DOHH2 (cell line): ENCODE measurements at regions not wholly inside any gene's neighbourhood (a gene's known extent, or its start where the extent isn't known, plus 50 kb on each side); places are given as distances from the start of the nearest gene placed in this dataset.

ENCODE experiments used
- H3F3A ChIP-seq: fragments of 200-600 bp; sonication (generic), shearing (Covaris generic); 2 replicates; pipeline ENCODE4 v1.6.0; 2016; ENCODE audit warnings: antibody characterized with exemption, mild to moderate bottlenecking; ENCODE audit not compliant: control insufficient read depth, insufficient read depth
- H3K27ac ChIP-seq: fragments of 200-600 bp; sonication (generic); 2 replicates; pipeline ENCODE4 v1.5.1; 2014; ENCODE audit warnings: low read depth, mild to moderate bottlenecking, low read length, moderate library complexity
- H3K27me3 ChIP-seq: fragments of 200-600 bp; sonication (generic); 2 replicates; pipeline ENCODE4 v1.6.1; 2014; ENCODE audit warnings: mild to moderate bottlenecking, low read length, mixed read lengths; ENCODE audit not compliant: control insufficient read depth
- H3K36me3 ChIP-seq: fragments of 200-600 bp; sonication (generic); 2 replicates; pipeline ENCODE4 v1.6.1; 2014; ENCODE audit warnings: mild to moderate bottlenecking, low read length, moderate library complexity, mixed read lengths; ENCODE audit not compliant: control insufficient read depth
- H3K4me1 ChIP-seq: fragments of 200-600 bp; sonication (generic); 2 replicates; pipeline ENCODE4 v1.6.1; 2014; ENCODE audit warnings: mild to moderate bottlenecking, low read length, mixed read lengths; ENCODE audit not compliant: control insufficient read depth
- H3K4me2 ChIP-seq: fragments of 200-600 bp; sonication (generic); 2 replicates; pipeline ENCODE4 v1.6.0; 2014; ENCODE audit warnings: mild to moderate bottlenecking, low read length, moderate library complexity
- H3K4me3 ChIP-seq: fragments of 200-600 bp; sonication (generic); 2 replicates; pipeline ENCODE4 v1.5.1; 2014; ENCODE audit warnings: mild to moderate bottlenecking, low read length, mixed read lengths
- H3K79me2 ChIP-seq: fragments of 200-600 bp; sonication (generic); 2 replicates; pipeline ENCODE4 v1.6.1; 2014; ENCODE audit warnings: mild to moderate bottlenecking, low read length, mixed read lengths; ENCODE audit not compliant: control insufficient read depth
- H3K9me2 ChIP-seq: fragments of 200-600 bp; sonication (generic); replicated peaks from 2 replicates; pipeline ENCODE4 v1.6.1; 2014; ENCODE audit warnings: mild to moderate bottlenecking, low read length, mixed read lengths; ENCODE audit not compliant: control insufficient read depth
- H3K9me3 ChIP-seq: fragments of 200-600 bp; sonication (generic); 2 replicates; pipeline ENCODE4 v1.6.1; 2014; ENCODE audit warnings: antibody characterized with exemption, low read length, mixed read lengths; ENCODE audit not compliant: control insufficient read depth, insufficient read depth
- H4K20me1 ChIP-seq: fragments of 200-600 bp; sonication (generic); 2 replicates; pipeline ENCODE4 v1.6.0; 2014; ENCODE audit warnings: low read depth, mild to moderate bottlenecking, antibody characterized with exemption, low read length, moderate library complexity; ENCODE audit not compliant: control insufficient read depth, insufficient read depth
- CTCF ChIP-seq: fragments of 200-600 bp; sonication (generic); IDR thresholded peaks from one replicate; pipeline ENCODE4 v1.5.1; 2014; ENCODE audit warnings: antibody characterized with exemption, mild to moderate bottlenecking, low read depth, low read length; ENCODE audit not compliant: poor library complexity, severe bottlenecking
- EZH2phosphoT487 ChIP-seq: fragments of 200-600 bp; sonication (generic); IDR thresholded peaks from 2 replicates; pipeline ENCODE4 v1.6.1; 2017; ENCODE audit warnings: borderline replicate concordance, mild to moderate bottlenecking, antibody characterized with exemption, low read length, moderate library complexity, mixed read lengths

DNA sequence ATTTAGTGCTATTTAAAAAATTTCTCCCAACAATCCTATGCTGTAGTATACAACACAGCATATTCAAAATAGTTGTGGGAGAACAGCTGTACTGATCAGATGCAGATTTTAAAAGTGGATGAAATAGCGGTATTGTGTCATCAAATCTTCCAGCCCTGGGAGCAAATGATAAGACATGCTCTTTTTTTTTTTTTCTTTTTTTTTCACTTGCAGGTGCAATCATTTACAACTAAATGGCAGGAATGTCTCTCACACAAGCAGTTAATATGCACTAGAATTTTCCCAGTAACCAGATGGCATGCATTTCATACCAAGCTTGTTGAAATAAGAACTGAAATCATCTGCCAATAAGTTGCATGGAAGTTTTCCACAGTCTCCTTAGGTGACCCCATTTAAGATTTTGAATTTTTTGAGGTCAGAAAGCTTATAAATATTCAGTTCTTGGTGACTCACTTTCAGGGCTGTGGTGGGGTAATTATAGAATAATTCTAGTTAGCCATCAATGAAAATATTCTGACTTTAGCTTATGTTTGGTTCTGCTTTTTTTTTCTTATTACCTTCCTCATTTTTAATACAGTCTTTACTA, 623.9 kb upstream of the NR5A2 start:
- H3K36me3 ChIP-seq: no peaks in the 10 kb centered on the region
- H3K4me3 ChIP-seq: no peak overlapping the region
- H3F3A ChIP-seq: 0 out of 2 replicates have a peak, but pooled peaks cover 2% of the 10 kb centered on the region
- H4K20me1 ChIP-seq: no peaks in the 10 kb centered on the region
- TF ChIP-seq CTCF (no peak), EZH2phosphoT487 (no peak)
- H3K9me3 ChIP-seq: no peaks in the 10 kb centered on the region
- peaks cover 21% of the 10 kb centered on the region for H3K4me1 ChIP-seq
- no peak overlapping the region for H3K27ac ChIP-seq
- no peak overlapping the region for H3K4me2 ChIP-seq
- H3K9me2 ChIP-seq: no peaks in the 10 kb centered on the region
- H3K27me3 ChIP-seq: no peaks in the 10 kb centered on the region
- no peaks in the 10 kb centered on the region for H3K79me2 ChIP-seq

DNA sequence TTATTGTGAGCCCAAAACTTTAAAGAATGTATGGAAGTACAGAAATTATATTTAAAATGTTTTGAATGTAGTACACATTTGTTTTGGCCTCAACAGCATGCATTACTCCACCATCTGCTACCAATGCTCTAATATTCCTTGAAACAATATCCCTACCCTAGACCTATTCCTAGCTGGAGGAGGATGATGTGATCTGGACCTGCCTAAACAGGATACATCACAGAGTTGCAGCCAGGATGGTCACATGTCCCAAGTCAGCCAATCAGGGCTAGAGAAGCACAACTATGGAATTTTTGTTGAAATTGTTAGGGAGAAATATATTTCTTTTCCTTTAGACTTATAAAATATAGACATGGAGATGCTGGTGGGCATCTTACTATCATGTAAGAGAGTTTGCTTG, 623.3 kb upstream of the NR5A2 start:
- Histone ChIP-seq H3K27me3 (no peaks in the 10 kb centered on the region), H3K4me3 (no peak overlapping the region), H3K9me3 (no peaks in the 10 kb centered on the region), H3F3A (0 out of 2 replicates have a peak, but pooled peaks cover 2% of the 10 kb centered on the region), H3K4me1 (peaks cover 21% of the 10 kb centered on the region), H3K4me2 (no peak overlapping the region), H3K27ac (no peak overlapping the region), H3K79me2 (no peaks in the 10 kb centered on the region), H3K9me2 (no peaks in the 10 kb centered on the region), H3K36me3 (no peaks in the 10 kb centered on the region), H4K20me1 (no peaks in the 10 kb centered on the region)
- no peak for TF ChIP-seq EZH2phosphoT487
- TF ChIP-seq CTCF: no peak

- H3K79me2 ChIP-seq: no peaks in the 10 kb centered on the region
- 0 out of 2 replicates have a peak, but pooled peaks cover 2% of the 10 kb centered on the region for H3F3A ChIP-seq
- peaks cover 15% of the 10 kb centered on the region for H3K4me1 ChIP-seq
- no peaks in the 10 kb centered on the region for H3K36me3 ChIP-seq
- H3K27ac ChIP-seq: no peak overlapping the region
- H3K9me3 ChIP-seq: no peaks in the 10 kb centered on the region
- H3K9me2 ChIP-seq: no peaks in the 10 kb centered on the region
- no peaks in the 10 kb centered on the region for H3K27me3 ChIP-seq
- H3K4me2 ChIP-seq: no peak overlapping the region
- no peak overlapping the region for H3K4me3 ChIP-seq
- no peaks in the 10 kb centered on the region for H4K20me1 ChIP-seq
- TF ChIP-seq CTCF (no peak), EZH2phosphoT487 (no peak)
Observed at GRCh38 chr1:199404976-199405375, 622.5 kb upstream of the NR5A2 start.
